OCI-LY7 (cell line): ENCODE measurements at regions not wholly inside any gene's neighbourhood (a gene's known extent, or its start where the extent isn't known, plus 50 kb on each side); places are given as distances from the start of the nearest gene placed in this dataset.

ENCODE experiments used
- BruUV-seq: library from RNA; stranded (reverse); fragments of 400-500 nt; replicated peaks from 2 replicates; lab custom pipeline; 2021; lab: Mats Ljungman, UMichigan
- CTCF ChIA-PET: fragments of 300-600 bp; sonication (Branson Sonifier 250); formaldehyde crosslinking; loops from one replicate; lab custom pipeline; 2022; ENCODE audit warnings: antibody characterized with exemption; ENCODE audit not compliant: unreplicated experiment; lab: Charles Lee
- POLR2A ChIA-PET: fragments of 300-600 bp; sonication (Branson Sonifier 250); formaldehyde crosslinking; loops from one replicate; lab custom pipeline; 2022; ENCODE audit warnings: antibody characterized with exemption; lab: Charles Lee
- DNase-seq: peaks from one replicate; pipeline ENCODE4 v3.0.0-alpha.2; 2015; ENCODE audit warnings: low spot score
- H2AFZ ChIP-seq: fragments of 200-600 bp; sonication (generic), shearing (Covaris generic); 2 replicates; pipeline ENCODE4 v1.6.1; 2014; ENCODE audit warnings: mild to moderate bottlenecking, antibody characterized with exemption, low read length, moderate library complexity
- H3K27ac ChIP-seq: fragments of 200-600 bp; sonication (generic); 2 replicates; pipeline ENCODE4 v1.5.1; 2014; ENCODE audit warnings: mixed run types, low read depth, mild to moderate bottlenecking, moderate library complexity, low read length, inconsistent platforms; ENCODE audit not compliant: poor library complexity, severe bottlenecking
- H3K36me3 ChIP-seq: fragments of 200-600 bp; sonication (generic); 2 replicates; pipeline ENCODE4 v1.6.1; 2014; ENCODE audit warnings: mild to moderate bottlenecking, antibody characterized with exemption, low read length, moderate library complexity, mixed read lengths; ENCODE audit not compliant: insufficient read depth
- H3K4me1 ChIP-seq: fragments of 200-600 bp; sonication (generic); 2 replicates; pipeline ENCODE4 v1.5.1; 2014; ENCODE audit warnings: mild to moderate bottlenecking, low read length; ENCODE audit not compliant: insufficient read depth, poor library complexity, severe bottlenecking
- H3K4me2 ChIP-seq: fragments of 200-600 bp; sonication (generic); 2 replicates; pipeline ENCODE4 v1.6.1; 2014; ENCODE audit warnings: mild to moderate bottlenecking, low read length
- H3K4me3 ChIP-seq: fragments of 200-600 bp; sonication (generic); 2 replicates; pipeline ENCODE4 v1.5.1; 2014; ENCODE audit warnings: mild to moderate bottlenecking, low read depth, low read length; ENCODE audit not compliant: poor library complexity, severe bottlenecking
- H3K79me2 ChIP-seq: fragments of 200-600 bp; sonication (generic); 2 replicates; pipeline ENCODE4 v1.6.1; 2016; ENCODE audit warnings: low read depth, mild to moderate bottlenecking, low read length, moderate library complexity, mixed read lengths; ENCODE audit not compliant: insufficient read depth
- H3K9me2 ChIP-seq: fragments of 200-600 bp; sonication (generic); 2 replicates; pipeline ENCODE4 v1.6.1; 2016; ENCODE audit warnings: mild to moderate bottlenecking, low read length, mixed read lengths; ENCODE audit not compliant: insufficient read depth
- H3K9me3 ChIP-seq: fragments of 200-600 bp; sonication (generic); 2 replicates; pipeline ENCODE4 v1.6.1; 2014; ENCODE audit warnings: mild to moderate bottlenecking, mixed run types, low read length, mixed read lengths
- H4K20me1 ChIP-seq: fragments of 200-600 bp; sonication (generic); 2 replicates; pipeline ENCODE4 v1.6.1; 2014; ENCODE audit warnings: mild to moderate bottlenecking, antibody characterized with exemption, low read length, moderate library complexity, mixed read lengths; ENCODE audit not compliant: insufficient read depth
- EZH2phosphoT487 ChIP-seq: fragments of 200-600 bp; sonication (generic); IDR thresholded peaks from 2 replicates; pipeline ENCODE4 v1.6.1; 2018; ENCODE audit warnings: low read depth, borderline replicate concordance, mild to moderate bottlenecking, mixed run types, antibody characterized with exemption, low read length, moderate library complexity, mixed read lengths
- intact Hi-C: fragments of 100-400 bp; cut with micrococcal nuclease; formaldehyde crosslinking; loops from one replicate; pipeline ENCODE4 v1.10.0; 2022; ENCODE audit not compliant: unreplicated experiment
- TF ChIP-seq, protein P1 (sequence below): fragments of 200-600 bp; sonication (generic); conservative IDR thresholded peaks from 2 replicates; pipeline ENCODE4 v1.5.1; 2014; ENCODE audit warnings: mild to moderate bottlenecking, antibody characterized with exemption, low read length, moderate library complexity, mixed read lengths

DNA sequence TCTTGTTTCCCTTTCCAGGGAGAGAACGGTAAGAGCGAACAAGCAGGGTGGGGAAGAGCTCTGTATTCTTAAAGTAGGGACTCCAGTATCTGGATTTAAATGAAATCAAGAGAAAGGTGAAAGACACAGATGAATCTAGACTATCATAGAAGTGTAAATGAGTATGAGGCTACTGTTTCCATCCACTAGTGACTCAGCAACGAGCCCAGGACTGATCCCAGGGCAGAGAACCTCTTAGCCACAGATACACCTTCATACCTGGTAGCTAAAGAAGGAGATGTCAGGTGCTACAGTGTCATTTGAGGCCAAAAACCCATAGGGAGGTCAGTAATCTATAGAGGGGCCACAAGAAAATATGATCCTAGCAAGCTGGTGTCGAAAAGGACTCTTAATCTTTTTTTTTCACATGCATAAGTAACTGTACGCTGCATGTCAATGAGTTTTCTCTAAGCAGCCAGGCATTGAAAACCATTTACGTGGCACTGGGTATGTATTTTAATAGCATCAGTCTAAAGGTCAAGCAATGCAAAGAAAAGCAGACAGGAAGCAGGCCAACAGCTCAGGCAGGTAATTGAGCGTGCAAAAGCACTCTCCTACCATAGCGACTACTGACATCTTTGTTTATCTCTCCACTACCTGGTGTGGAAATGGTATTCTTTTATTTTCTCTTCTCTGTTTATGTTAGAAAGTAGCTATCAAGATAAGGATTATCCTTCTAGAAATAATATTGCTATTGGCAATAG lies 91.5 kb upstream of the EGR2 start:
- BruUV-seq, result no TSS peak
- H2AFZ ChIP-seq, result peak overlapping the region; percentile 63
- intact Hi-C loops, result no loop called here
- DNase-seq, result peak; percentile 64
- no peaks in the 10 kb centered on the region for H3K9me3 ChIP-seq
- ChIA-PET CTCF (no interaction called here), POLR2A (interaction anchor here (0.6 to 1.8 kb wide), 6 partner anchors 9 to 379 kb away, joined by 3 to 7 read pairs (median 4); no protein-coding TSS in a partner anchor)
- peak overlapping the region; percentile 36 for H3K27ac ChIP-seq
- H4K20me1 ChIP-seq, result no peaks in the 10 kb centered on the region
- H3K4me1 ChIP-seq, result peaks cover 46% of the 10 kb centered on the region
- no peaks in the 10 kb centered on the region for H3K36me3 ChIP-seq
- peak overlapping the region; percentile 61 for H3K4me2 ChIP-seq
- no peak for TF ChIP-seq EZH2phosphoT487
- TF ChIP-seq, protein P1, sequence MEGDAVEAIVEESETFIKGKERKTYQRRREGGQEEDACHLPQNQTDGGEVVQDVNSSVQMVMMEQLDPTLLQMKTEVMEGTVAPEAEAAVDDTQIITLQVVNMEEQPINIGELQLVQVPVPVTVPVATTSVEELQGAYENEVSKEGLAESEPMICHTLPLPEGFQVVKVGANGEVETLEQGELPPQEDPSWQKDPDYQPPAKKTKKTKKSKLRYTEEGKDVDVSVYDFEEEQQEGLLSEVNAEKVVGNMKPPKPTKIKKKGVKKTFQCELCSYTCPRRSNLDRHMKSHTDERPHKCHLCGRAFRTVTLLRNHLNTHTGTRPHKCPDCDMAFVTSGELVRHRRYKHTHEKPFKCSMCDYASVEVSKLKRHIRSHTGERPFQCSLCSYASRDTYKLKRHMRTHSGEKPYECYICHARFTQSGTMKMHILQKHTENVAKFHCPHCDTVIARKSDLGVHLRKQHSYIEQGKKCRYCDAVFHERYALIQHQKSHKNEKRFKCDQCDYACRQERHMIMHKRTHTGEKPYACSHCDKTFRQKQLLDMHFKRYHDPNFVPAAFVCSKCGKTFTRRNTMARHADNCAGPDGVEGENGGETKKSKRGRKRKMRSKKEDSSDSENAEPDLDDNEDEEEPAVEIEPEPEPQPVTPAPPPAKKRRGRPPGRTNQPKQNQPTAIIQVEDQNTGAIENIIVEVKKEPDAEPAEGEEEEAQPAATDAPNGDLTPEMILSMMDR, result no peak
- no peaks in the 10 kb centered on the region for H3K79me2 ChIP-seq
- no peaks in the 10 kb centered on the region for H3K9me2 ChIP-seq
- H3K4me3 ChIP-seq, result peak overlapping the region; percentile 20

DNA sequence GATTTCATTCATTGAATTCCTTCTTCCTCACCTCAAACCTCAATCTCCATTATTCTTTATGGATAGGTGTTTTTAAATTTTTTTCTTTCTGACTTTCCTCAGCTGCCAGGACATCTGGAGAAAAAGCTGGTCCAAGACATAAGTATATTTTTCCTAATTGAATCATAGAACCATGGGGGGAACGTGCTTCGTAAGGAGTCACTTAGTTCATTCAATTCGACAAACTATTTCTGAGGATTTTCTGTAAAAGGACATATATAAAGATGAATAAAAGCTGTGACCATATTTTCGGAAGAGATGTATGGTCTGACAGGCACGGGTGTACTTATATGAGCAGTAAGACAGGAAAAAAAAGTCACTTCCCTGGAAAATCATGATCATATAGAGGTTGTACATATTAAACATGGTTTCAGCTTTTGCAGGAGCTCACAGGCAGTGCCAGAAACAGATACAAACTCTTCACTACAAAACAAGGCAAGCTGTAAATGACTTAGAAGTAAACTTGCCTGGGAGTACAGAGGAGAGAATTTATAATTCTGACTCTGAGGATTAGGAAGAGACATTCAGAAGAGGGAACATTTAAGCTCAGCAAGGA lies 88.2 kb upstream of the EGR2 start:
- no peaks in the 10 kb centered on the region for H4K20me1 ChIP-seq
- TF ChIP-seq, protein P1, result no peak
- no peak for TF ChIP-seq EZH2phosphoT487
- no peaks in the 10 kb centered on the region for H3K9me3 ChIP-seq
- POLR2A ChIA-PET, result interaction anchor here (1.0 kb wide), 1 partner anchor 11 kb away, joined by 5 read pairs; no protein-coding TSS in a partner anchor
- no peak overlapping the region for H3K4me2 ChIP-seq
- no peaks in the 10 kb centered on the region for H3K36me3 ChIP-seq
- intact Hi-C loops, result no loop called here
- no peaks in the 10 kb centered on the region for H3K9me2 ChIP-seq
- H3K27ac ChIP-seq, result no peak overlapping the region
- H3K4me3 ChIP-seq, result no peak overlapping the region
- no peak for DNase-seq
- CTCF ChIA-PET, result no interaction called here
- BruUV-seq, result no TSS peak
- H3K4me1 ChIP-seq, result peaks cover 23% of the 10 kb centered on the region
- no peak overlapping the region for H2AFZ ChIP-seq
- no peaks in the 10 kb centered on the region for H3K79me2 ChIP-seq

DNA sequence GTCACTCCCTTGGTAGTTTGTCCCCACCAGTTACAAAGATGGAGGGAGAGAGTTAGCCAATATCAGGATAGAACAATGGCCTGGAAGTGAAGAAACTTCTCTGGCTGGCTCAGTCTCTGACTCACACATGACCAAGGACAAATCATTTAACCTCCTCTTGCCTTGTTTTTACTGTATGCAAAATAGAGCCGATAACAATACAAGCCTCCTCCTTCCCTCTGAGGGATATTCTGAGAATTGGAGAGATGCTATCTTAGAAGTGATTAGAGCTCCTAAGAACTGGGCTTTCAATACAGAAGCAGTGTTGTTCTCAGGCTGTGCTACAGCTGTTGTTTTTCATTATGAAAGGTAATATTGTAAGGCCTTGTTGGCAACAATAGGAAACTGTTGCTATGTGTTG lies 87.7 kb upstream of the EGR2 start:
- POLR2A ChIA-PET, result no interaction called here
- CTCF ChIA-PET, result no interaction called here

More for the DNA sequence above, 87.7 kb upstream of the EGR2 start:
- no peak overlapping the region for H3K4me2 ChIP-seq
- no peak overlapping the region for H3K4me3 ChIP-seq
- no peak for DNase-seq
- H3K27ac ChIP-seq, result no peak overlapping the region
- BruUV-seq, result no TSS peak
- intact Hi-C loops, result no loop called here
- no peak for TF ChIP-seq EZH2phosphoT487
- TF ChIP-seq, protein P1, result no peak
- H3K79me2 ChIP-seq, result no peaks in the 10 kb centered on the region
- no peaks in the 10 kb centered on the region for H3K9me3 ChIP-seq
- H4K20me1 ChIP-seq, result no peaks in the 10 kb centered on the region
- no peaks in the 10 kb centered on the region for H3K9me2 ChIP-seq
- H3K4me1 ChIP-seq, result peaks cover 21% of the 10 kb centered on the region
- no peaks in the 10 kb centered on the region for H3K36me3 ChIP-seq
- no peak overlapping the region for H2AFZ ChIP-seq
